CD4-positive, alpha-beta T cell (primary cell): ENCODE measurements at regions not wholly inside any gene's neighbourhood (a gene's known extent, or its start where the extent isn't known, plus 50 kb on each side); places are given as distances from the start of the nearest gene placed in this dataset.

ENCODE experiments used
- ATAC-seq: fragments of 200-7000 bp; cut with Tn5 transposase; one replicate; pipeline ENCODE4 v1.10.0; 2022; ENCODE audit warnings: mild to moderate bottlenecking; ENCODE audit not compliant: poor library complexity
- CTCF ChIA-PET: fragments of 350-600 bp; sonication (Branson Sonifier 250); formaldehyde crosslinking; loops from one replicate; lab custom pipeline; 2021; ENCODE audit warnings: antibody characterized with exemption, inconsistent platforms; lab: Charles Lee
- POLR2A ChIA-PET: fragments of 350-600 bp; sonication (Branson Sonifier 250); formaldehyde crosslinking; loops from one replicate; lab custom pipeline; 2021; ENCODE audit warnings: antibody characterized with exemption, inconsistent platforms; lab: Charles Lee
- DNase-seq, 14 experiments: peaks; one replicate each; pipeline ENCODE4 v3.0.0-alpha.2; 2013 to 2020; ENCODE audit warnings: mixed read lengths in 2 of 14
- H3K27ac ChIP-seq, 2 donors: one replicate each; pipeline versions ENCODE4 v1.5.1 to v1.7.0; 2013; ENCODE audit warnings: low read length in 2 of 2, low read depth in 1 of 2, mild to moderate bottlenecking in 1 of 2
- H3K27me3 ChIP-seq, 2 experiments: 1 replicate in 1 of 2; 2 replicates in 1 of 2; pipeline versions ENCODE4 v1.6.1 to v1.7.0; 2013; ENCODE audit warnings: low read length in 2 of 2, control low read depth in 1 of 2, mild to moderate bottlenecking in 1 of 2, moderate library complexity in 1 of 2; ENCODE audit not compliant: insufficient read depth in 2 of 2, control insufficient read depth in 1 of 2
- H3K36me3 ChIP-seq: one replicate; pipeline ENCODE4 v1.6.1; 2013; ENCODE audit warnings: low read length, control low read depth; ENCODE audit not compliant: insufficient read depth
- H3K4me1 ChIP-seq: one replicate; pipeline ENCODE4 v1.6.1; 2013; ENCODE audit warnings: low read length, control low read depth; ENCODE audit not compliant: insufficient read depth
- H3K4me3 ChIP-seq: one replicate; pipeline ENCODE4 v1.5.1; 2013; ENCODE audit warnings: mild to moderate bottlenecking, low read length, moderate library complexity
- H3K9me3 ChIP-seq, 2 experiments: 1 replicate in 1 of 2; 2 replicates in 1 of 2; pipeline versions ENCODE4 v1.6.1 to v1.7.0; 2013; ENCODE audit warnings: low read length in 2 of 2, mild to moderate bottlenecking in 2 of 2, control low read depth in 1 of 2, moderate library complexity in 1 of 2; ENCODE audit not compliant: control insufficient read depth in 1 of 2, insufficient read depth in 1 of 2
- H3K27ac Mint-ChIP-seq: one replicate; pipeline ENCODE4 v1.8.0; 2020; ENCODE audit warnings: mixed read lengths
- H3K27me3 Mint-ChIP-seq: one replicate; pipeline ENCODE4 v1.8.0; 2021; ENCODE audit warnings: mixed read lengths
- H3K36me3 Mint-ChIP-seq: one replicate; pipeline ENCODE4 v1.8.0; 2021; ENCODE audit warnings: low read depth, mixed read lengths
- H3K4me1 Mint-ChIP-seq: one replicate; pipeline ENCODE4 v1.8.0; 2021; ENCODE audit warnings: low read depth, mixed read lengths
- H3K4me3 Mint-ChIP-seq: one replicate; pipeline ENCODE4 v1.8.0; 2020; ENCODE audit warnings: mild to moderate bottlenecking, mixed read lengths
- H3K9me3 Mint-ChIP-seq: one replicate; pipeline ENCODE4 v1.8.0; 2020; ENCODE audit warnings: mixed read lengths
- CTCF ChIP-seq: fragments of 200-600 bp; IDR thresholded peaks from one replicate; pipeline ENCODE4 v1.8.0; 2022; ENCODE audit warnings: antibody characterized with exemption, mild to moderate bottlenecking
- intact Hi-C, 2 experiments: fragments of 100-400 bp; cut with DNase I in 1 of 2; cut with micrococcal nuclease in 1 of 2; formaldehyde crosslinking; loops; one replicate each; pipeline versions ENCODE4 v1.15.1 to v1.9.0; 2023 to 2025; cut with DNase I, micrococcal nuclease

GRCh38 chr12:124211753-124212152, 83.1 kb upstream of the RFLNA start:
- no peaks in the 10 kb centered on the region for H3K36me3 Mint-ChIP-seq
- no peaks in the 10 kb centered on the region for H3K9me3 Mint-ChIP-seq
- H3K4me1 ChIP-seq, result no peaks in the 10 kb centered on the region
- H3K27ac ChIP-seq, result no peak overlapping the region
- no peaks in the 10 kb centered on the region for H3K36me3 ChIP-seq
- DNase-seq (no peak), ATAC-seq (no peak)
- peaks cover 15% of the 10 kb centered on the region for H3K27me3 Mint-ChIP-seq
- no peak for TF ChIP-seq CTCF
- H3K4me3 ChIP-seq, result no peak overlapping the region
- POLR2A ChIA-PET, result no interaction called here
- peaks cover 4 to 5% of the 10 kb centered on the region in 2 experiments for H3K27me3 ChIP-seq
- no peak overlapping the region for H3K27ac Mint-ChIP-seq
- CTCF ChIA-PET, result interaction anchor here (1.1 kb wide), 1 partner anchor 15 kb away, joined by 3 read pairs; no protein-coding TSS in a partner anchor
- intact Hi-C loops, result no loop called here
- no peak overlapping the region for H3K4me3 Mint-ChIP-seq
- H3K9me3 ChIP-seq, result peaks cover 7 to 26% of the 10 kb centered on the region in 2 experiments
- H3K4me1 Mint-ChIP-seq, result no peaks in the 10 kb centered on the region

- no peaks in the 10 kb centered on the region for H3K36me3 ChIP-seq
- H3K4me3 ChIP-seq, result no peak overlapping the region
- ATAC-seq, result no peak
- no peaks in the 10 kb centered on the region for H3K4me1 ChIP-seq
- peaks cover 0 to 4% of the 10 kb centered on the region in 2 experiments for H3K27me3 ChIP-seq
- peaks cover 7 to 28% of the 10 kb centered on the region in 2 experiments for H3K9me3 ChIP-seq
- Mint-ChIP-seq H3K9me3 (no peaks in the 10 kb centered on the region), H3K27me3 (peaks cover 4% of the 10 kb centered on the region), H3K4me1 (no peaks in the 10 kb centered on the region), H3K27ac (no peak overlapping the region), H3K36me3 (no peaks in the 10 kb centered on the region), H3K4me3 (no peak overlapping the region)
- intact Hi-C loops, result no loop called here
- no peak for TF ChIP-seq CTCF
- ChIA-PET POLR2A (no interaction called here), CTCF (no interaction called here)
- no peak overlapping the region for H3K27ac ChIP-seq
- no peak for DNase-seq
These were observed 81.1 kb upstream of the RFLNA start for GRCh38 chr12:124213666-124214347.

- Histone ChIP-seq H3K9me3 (peaks cover 7 to 28% of the 10 kb centered on the region in 2 experiments), H3K27ac (no peak overlapping the region), H3K4me3 (no peak overlapping the region), H3K27me3 (peaks cover 0 to 4% of the 10 kb centered on the region in 2 experiments), H3K4me1 (no peaks in the 10 kb centered on the region), H3K36me3 (no peaks in the 10 kb centered on the region)
- ChIA-PET POLR2A (no interaction called here), CTCF (no interaction called here)
- Mint-ChIP-seq H3K36me3 (no peaks in the 10 kb centered on the region), H3K27me3 (peaks cover 4% of the 10 kb centered on the region), H3K27ac (no peak overlapping the region), H3K4me1 (no peaks in the 10 kb centered on the region), H3K4me3 (no peak overlapping the region), H3K9me3 (no peaks in the 10 kb centered on the region)
- DNase-seq (no peak), ATAC-seq (no peak)
- intact Hi-C loops, result no loop called here
- TF ChIP-seq CTCF, result no peak
These were observed 80.3 kb upstream of the RFLNA start for GRCh38 chr12:124214574-124214973.
